PC-9 (cell line): ENCODE measurements at regions not wholly inside any gene's neighbourhood (a gene's known extent, or its start where the extent isn't known, plus 50 kb on each side); places are given as distances from the start of the nearest gene placed in this dataset.

Experiments
- EZH2 ChIP-seq: fragments of 200-600 bp; sonication (generic); IDR thresholded peaks from 2 replicates; pipeline ENCODE4 v1.8.0; 2017; ENCODE audit warnings: antibody characterized with exemption, low read depth
- TF ChIP-seq, protein P1 (sequence below): fragments of 200-600 bp; sonication (generic); conservative IDR thresholded peaks from 2 replicates; pipeline ENCODE4 v1.6.1; 2017; ENCODE audit warnings: mixed run types, antibody characterized with exemption, mild to moderate bottlenecking, moderate library complexity

DNA sequence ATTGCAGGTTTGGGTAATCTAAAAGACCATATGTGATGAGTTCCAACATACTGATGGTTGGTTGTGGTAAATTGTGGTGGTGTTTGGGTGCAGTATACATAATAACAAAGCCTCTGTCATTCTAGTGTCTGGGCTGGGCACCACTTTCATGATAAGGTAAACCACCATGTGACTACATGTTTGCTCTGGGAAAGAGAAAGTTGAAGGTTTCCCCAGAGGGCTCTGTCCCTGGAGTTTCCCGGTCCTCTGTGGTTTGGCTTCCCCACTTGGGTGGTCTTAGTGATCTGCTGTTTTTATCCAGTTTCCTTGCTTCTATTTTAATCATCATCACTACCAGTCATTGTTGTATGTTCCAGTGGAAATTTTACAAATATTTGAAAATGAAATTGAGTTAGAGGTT, 55.9 kb upstream of the TSPAN2 start:
- TF ChIP-seq, protein P1, sequence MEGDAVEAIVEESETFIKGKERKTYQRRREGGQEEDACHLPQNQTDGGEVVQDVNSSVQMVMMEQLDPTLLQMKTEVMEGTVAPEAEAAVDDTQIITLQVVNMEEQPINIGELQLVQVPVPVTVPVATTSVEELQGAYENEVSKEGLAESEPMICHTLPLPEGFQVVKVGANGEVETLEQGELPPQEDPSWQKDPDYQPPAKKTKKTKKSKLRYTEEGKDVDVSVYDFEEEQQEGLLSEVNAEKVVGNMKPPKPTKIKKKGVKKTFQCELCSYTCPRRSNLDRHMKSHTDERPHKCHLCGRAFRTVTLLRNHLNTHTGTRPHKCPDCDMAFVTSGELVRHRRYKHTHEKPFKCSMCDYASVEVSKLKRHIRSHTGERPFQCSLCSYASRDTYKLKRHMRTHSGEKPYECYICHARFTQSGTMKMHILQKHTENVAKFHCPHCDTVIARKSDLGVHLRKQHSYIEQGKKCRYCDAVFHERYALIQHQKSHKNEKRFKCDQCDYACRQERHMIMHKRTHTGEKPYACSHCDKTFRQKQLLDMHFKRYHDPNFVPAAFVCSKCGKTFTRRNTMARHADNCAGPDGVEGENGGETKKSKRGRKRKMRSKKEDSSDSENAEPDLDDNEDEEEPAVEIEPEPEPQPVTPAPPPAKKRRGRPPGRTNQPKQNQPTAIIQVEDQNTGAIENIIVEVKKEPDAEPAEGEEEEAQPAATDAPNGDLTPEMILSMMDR, result no peak
- TF ChIP-seq EZH2, result no peak
